Nephron (organoid): ENCODE measurements at regions not wholly inside any gene's neighbourhood (a gene's known extent, or its start where the extent isn't known, plus 50 kb on each side); places are given as distances from the start of the nearest gene placed in this dataset.

ENCODE experiments used
- H3K27ac Mint-ChIP-seq, 3 experiments: 2 replicates each; pipeline ENCODE4 v1.8.0; 2020; ENCODE audit warnings: mixed read lengths in 3 of 3, mild to moderate bottlenecking in 2 of 3, moderate library complexity in 1 of 3
- H3K27me3 Mint-ChIP-seq: 2 replicates; pipeline ENCODE4 v1.8.0; 2021; ENCODE audit warnings: low read depth, mild to moderate bottlenecking, moderate library complexity, mixed read lengths
- H3K36me3 Mint-ChIP-seq: 2 replicates; pipeline ENCODE4 v1.8.0; 2020; ENCODE audit warnings: low read depth, mixed read lengths
- H3K4me1 Mint-ChIP-seq: 2 replicates; pipeline ENCODE4 v1.8.0; 2020; ENCODE audit warnings: mixed read lengths
- H3K4me3 Mint-ChIP-seq, 3 experiments: 2 replicates each; pipeline ENCODE4 v1.8.0; 2020; ENCODE audit warnings: mild to moderate bottlenecking in 3 of 3, mixed read lengths in 3 of 3, moderate library complexity in 2 of 3
- H3K9me3 Mint-ChIP-seq: 2 replicates; pipeline ENCODE4 v1.8.0; 2020; ENCODE audit warnings: mixed read lengths
- TF ChIP-seq, protein P1 (sequence below), 3 experiments: fragments of 200-600 bp; sonication (generic); IDR thresholded peaks; one replicate each; pipeline ENCODE4 v1.5.0; 2021; ENCODE audit warnings: antibody characterized with exemption in 3 of 3; ENCODE audit not compliant: unreplicated experiment in 3 of 3

DNA sequence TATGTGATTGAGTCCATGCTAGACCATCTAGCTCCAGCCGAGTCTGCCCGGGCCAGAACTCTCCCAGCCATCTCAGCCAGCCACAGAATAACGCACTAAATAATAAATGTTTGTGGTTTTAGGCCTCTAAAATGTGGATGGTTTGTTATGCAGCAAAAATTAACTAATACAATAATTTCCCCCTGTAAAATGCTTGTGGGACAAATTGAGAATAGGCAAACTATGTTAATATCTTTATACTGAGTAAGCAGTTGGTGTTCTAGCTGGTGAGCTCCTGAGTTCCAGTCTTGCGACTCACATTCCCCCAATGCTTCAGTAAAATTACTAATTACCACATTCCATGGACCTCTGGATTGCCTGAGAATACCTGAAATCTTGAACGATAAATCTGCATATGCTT, 316.8 kb upstream of the NFE2L3 start:
- H3K36me3 Mint-ChIP-seq: no peaks in the 10 kb centered on the region
- H3K4me1 Mint-ChIP-seq: peaks cover 60% of the 10 kb centered on the region
- H3K4me3 Mint-ChIP-seq: no peak overlapping the region
- no peaks in the 10 kb centered on the region for H3K9me3 Mint-ChIP-seq
- no peak overlapping the region for H3K27ac Mint-ChIP-seq
- TF ChIP-seq, protein P1, sequence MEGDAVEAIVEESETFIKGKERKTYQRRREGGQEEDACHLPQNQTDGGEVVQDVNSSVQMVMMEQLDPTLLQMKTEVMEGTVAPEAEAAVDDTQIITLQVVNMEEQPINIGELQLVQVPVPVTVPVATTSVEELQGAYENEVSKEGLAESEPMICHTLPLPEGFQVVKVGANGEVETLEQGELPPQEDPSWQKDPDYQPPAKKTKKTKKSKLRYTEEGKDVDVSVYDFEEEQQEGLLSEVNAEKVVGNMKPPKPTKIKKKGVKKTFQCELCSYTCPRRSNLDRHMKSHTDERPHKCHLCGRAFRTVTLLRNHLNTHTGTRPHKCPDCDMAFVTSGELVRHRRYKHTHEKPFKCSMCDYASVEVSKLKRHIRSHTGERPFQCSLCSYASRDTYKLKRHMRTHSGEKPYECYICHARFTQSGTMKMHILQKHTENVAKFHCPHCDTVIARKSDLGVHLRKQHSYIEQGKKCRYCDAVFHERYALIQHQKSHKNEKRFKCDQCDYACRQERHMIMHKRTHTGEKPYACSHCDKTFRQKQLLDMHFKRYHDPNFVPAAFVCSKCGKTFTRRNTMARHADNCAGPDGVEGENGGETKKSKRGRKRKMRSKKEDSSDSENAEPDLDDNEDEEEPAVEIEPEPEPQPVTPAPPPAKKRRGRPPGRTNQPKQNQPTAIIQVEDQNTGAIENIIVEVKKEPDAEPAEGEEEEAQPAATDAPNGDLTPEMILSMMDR (IDR thresholded peaks at IDR 0.05; ENCODE audit: unreplicated experiment in 3 of 3): no peak
- H3K27me3 Mint-ChIP-seq: peaks cover 4% of the 10 kb centered on the region

DNA sequence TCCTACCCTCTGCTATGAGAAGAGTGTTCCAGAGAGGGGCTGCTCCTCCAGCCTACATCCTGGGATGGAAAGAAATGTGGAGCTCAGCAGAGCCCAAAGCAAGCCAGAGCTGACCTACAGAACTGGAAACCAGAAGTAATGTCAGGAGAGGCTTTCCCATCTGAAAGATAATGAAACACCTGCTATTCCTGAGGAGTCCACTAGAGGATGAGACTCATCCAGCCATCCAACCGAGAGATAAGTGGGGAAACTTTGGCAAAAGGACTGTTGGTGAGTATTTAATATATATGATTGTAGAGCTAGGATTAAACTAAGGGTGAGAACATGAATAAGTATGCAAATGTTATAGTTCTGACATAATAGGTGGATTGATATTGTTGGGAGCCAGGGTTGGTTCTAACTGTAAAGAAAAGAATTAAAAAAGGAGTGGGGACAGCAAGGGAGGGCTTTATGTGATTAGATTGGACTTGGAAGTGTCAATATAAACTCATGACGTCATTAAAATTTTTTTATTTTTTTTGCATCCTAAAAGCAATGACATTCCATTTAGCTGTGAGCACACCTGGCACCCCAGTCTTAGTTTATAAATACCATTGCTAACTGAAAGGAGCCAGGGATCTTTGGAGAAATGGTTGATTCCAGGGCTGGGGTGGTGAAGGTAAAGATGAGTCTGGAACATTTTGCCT, 312.8 kb upstream of the NFE2L3 start:
- Mint-ChIP-seq H3K4me3 (no peak overlapping the region), H3K4me1 (peaks cover 46% of the 10 kb centered on the region), H3K9me3 (no peaks in the 10 kb centered on the region), H3K27ac (peak overlapping the region in 2 of 3 experiments; percentile 29 to 51), H3K36me3 (no peaks in the 10 kb centered on the region), H3K27me3 (peaks cover 4% of the 10 kb centered on the region)
- TF ChIP-seq, protein P1 (IDR thresholded peaks at IDR 0.05; ENCODE audit: unreplicated experiment in 3 of 3): peak in 2 of 3 experiments; percentile 17 to 22

DNA sequence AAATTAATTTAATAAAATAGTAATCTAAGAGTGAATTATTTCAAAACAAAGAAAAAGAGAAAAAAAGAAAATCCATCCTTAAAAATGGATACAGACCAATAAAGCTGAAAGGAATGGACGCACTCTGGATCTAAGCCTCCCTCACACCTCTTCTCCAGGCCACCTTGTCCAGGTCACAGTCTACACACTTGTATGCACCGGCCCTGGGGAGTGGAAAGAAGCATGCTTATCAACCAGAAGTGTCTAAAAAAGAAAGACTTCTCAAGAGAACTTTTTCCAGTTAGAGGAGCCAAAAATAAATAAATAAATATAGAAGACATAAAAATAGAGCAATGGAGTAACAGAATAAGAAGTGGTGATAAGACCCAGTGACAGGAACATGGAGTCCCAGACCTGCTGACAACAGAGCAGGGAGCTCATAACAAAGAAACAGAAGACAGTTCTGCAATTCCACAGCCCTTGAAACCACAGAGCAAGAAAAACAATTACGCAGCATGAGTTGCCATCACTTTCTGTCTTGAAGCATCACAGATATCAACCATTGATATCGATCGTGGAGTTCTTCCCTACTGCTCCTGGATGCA, 311.7 kb upstream of the NFE2L3 start:
- Mint-ChIP-seq H3K36me3 (no peaks in the 10 kb centered on the region), H3K9me3 (no peaks in the 10 kb centered on the region), H3K27me3 (peaks cover 4% of the 10 kb centered on the region), H3K4me1 (peaks cover 53% of the 10 kb centered on the region), H3K4me3 (no peak overlapping the region), H3K27ac (no peak overlapping the region)
- TF ChIP-seq, protein P1 (IDR thresholded peaks at IDR 0.05; ENCODE audit: unreplicated experiment in 3 of 3): no peak

DNA sequence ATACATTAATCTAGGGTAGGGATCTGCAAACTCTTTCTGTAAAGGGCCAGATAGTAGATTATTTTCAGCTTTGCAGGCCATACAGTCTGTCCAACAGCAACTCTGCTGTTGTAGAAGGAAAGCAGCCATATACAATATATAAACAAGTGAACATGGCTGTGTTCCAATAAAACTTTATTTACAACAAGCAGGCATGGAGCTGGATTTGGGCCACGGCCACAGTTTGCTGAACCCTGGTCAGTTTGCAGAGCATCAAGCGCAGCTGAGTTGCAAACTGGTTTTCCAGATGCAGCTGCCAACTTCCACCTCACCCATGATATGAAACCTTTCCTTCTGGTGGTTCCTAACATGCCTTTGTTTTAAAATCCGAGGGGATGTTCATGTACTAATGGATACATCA, 310.4 kb upstream of the NFE2L3 start:
- H3K36me3 Mint-ChIP-seq: no peaks in the 10 kb centered on the region
- H3K4me1 Mint-ChIP-seq: peaks cover 60% of the 10 kb centered on the region
- H3K9me3 Mint-ChIP-seq: no peaks in the 10 kb centered on the region
- H3K27me3 Mint-ChIP-seq: peaks cover 4% of the 10 kb centered on the region
- TF ChIP-seq, protein P1 (IDR thresholded peaks at IDR 0.05; ENCODE audit: unreplicated experiment in 3 of 3): no peak
- no peak overlapping the region for H3K27ac Mint-ChIP-seq
- no peak overlapping the region for H3K4me3 Mint-ChIP-seq

DNA sequence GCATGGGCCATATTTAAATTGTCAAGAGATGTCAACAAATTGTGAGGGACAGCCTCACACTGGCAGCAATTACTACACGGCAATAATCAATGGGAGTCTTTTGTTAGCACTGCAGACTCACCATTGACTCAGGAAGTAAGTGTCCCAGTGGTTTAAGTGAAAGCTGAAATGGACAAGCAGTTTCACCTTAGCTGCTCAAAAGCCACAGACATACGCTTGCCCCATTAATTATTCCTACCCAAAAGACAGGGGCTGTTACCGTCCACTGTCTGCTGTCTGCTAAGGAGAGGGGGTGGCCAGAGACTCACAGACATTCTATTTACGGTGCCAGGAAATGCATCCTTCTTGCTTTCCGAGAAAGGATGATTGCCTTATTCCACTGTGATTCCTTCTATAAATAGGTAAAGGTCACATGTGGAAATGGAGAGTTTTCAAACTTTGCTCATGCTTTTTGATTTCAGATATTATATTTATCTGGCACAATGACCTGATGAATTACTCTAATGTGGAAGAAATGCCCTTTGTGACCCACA, 309.7 kb upstream of the NFE2L3 start:
- Mint-ChIP-seq H3K4me1 (peaks cover 65% of the 10 kb centered on the region), H3K27me3 (peaks cover 4% of the 10 kb centered on the region), H3K36me3 (no peaks in the 10 kb centered on the region), H3K27ac (peak overlapping the region in 1 of 3 experiments; percentile 73), H3K4me3 (no peak overlapping the region), H3K9me3 (no peaks in the 10 kb centered on the region)
- TF ChIP-seq, protein P1 (IDR thresholded peaks at IDR 0.05; ENCODE audit: unreplicated experiment in 3 of 3): no peak
